GM19467 (cell line): ENCODE measurements at regions not wholly inside any gene's neighbourhood (a gene's known extent, or its start where the extent isn't known, plus 50 kb on each side); places are given as distances from the start of the nearest gene placed in this dataset.
A peak's percentile ranks its signal among the peaks of the same experiment; 100 is the strongest.
"Not testable (repeated sequence)": the region's sequence is repeated elsewhere in the genome, so short reads cannot be mapped to it uniquely, and the experiment has no call there.

ENCODE experiments used
- ATAC-seq: cut with Tn5 transposase; IDR thresholded peaks from one replicate; pipeline ENCODE4 v1.9.1; 2021; ENCODE audit warnings: mild to moderate bottlenecking, moderate library complexity; ENCODE audit not compliant: unreplicated experiment

- ATAC-seq = no peak
Measured at GRCh38 chr2:150371044-150371818, 116.2 kb downstream of the RND3 start.

GRCh38 chr2:150370561-150370960, 116.9 kb downstream of the RND3 start:
- no peak for ATAC-seq

- ATAC-seq = no peak
Measured at GRCh38 chr2:150369862-150370261, 117.6 kb downstream of the RND3 start.

GRCh38 chr2:150358468-150358807, 129.0 kb downstream of the RND3 start:
- ATAC-seq = no peak

- ATAC-seq = peak; percentile 89
Measured at GRCh38 chr2:150357770-150358467, 129.5 kb downstream of the RND3 start.

- ATAC-seq = no peak
Measured at GRCh38 chr2:150355440-150355839, 132.0 kb downstream of the RND3 start.

GRCh38 chr2:150353376-150353775, 134.1 kb downstream of the RND3 start:
- ATAC-seq = no peak

DNA sequence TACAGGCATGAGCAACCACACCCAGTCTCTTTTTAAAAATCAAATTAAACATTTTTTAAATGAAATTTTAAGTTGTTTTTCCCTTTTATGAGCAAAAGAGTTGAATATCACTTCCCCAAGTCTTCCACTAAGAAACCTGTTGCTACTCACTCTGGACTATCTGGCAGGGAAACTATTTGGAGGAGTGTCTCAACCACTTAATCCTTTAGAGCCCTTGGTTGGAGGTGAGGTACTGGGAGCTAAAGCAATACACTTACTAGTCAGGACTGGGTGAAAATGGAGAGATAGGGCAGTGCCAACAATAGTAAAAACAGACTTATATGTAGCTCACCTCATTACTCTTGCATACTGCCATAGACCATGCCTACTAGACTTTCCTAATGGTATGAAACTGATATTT, 135.5 kb downstream of the RND3 start:
- no peak for ATAC-seq

GRCh38 chr2:150350500-150350899, 137.0 kb downstream of the RND3 start:
- no peak for ATAC-seq

GRCh38 chr2:150346806-150347205, 140.7 kb downstream of the RND3 start:
- no peak for ATAC-seq

DNA sequence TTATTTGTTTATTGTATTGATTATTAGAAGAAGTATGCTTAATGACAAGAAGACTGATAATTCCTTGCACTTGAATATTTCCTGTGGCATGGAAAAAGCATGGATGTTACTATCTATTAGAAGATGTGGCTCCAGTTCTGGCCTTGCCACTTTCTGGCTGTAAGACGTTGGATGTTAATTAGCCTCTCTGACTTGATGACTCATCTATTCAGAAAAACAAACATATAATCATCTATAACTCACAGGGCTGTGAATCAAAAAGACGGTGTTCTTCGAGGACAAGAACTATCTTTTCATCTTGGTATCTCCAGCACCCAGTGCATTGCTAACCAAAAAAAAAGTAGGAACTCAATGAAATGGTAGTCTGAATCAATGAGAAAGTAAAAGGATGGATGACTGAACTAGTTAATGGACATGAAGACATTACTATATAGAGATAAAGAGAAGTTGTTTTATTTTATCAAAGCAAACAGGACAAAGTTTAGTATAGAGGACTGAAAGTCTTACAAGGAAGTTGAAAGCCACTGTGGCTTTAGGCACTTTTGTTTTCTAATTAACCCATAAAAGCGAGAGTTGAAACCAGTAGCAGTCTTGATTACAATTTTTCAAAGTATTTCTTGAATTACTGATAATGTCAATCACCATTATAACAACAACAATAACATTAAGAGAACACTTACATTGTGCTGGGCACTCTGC, 145.3 kb downstream of the RND3 start:
- no peak for ATAC-seq

DNA sequence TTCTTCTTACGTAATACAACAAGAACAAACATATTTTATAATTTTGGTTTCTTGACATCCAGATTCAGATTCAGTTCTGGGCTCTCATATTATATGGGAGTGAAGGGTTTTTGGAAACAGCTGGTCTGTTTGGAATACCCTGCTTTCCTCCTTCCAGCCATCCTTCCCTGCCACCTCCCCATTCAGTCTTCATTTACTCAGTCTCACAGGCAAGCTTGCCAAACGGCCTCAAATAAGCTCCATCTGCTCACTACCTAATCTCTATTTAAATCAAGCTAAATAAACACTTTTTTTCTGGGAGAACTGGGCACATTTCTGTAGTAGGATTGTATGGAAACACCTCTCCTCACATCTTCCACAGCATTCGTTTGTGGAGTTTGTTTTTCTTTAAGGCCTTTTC, 147.5 kb downstream of the RND3 start:
- no peak for ATAC-seq

DNA sequence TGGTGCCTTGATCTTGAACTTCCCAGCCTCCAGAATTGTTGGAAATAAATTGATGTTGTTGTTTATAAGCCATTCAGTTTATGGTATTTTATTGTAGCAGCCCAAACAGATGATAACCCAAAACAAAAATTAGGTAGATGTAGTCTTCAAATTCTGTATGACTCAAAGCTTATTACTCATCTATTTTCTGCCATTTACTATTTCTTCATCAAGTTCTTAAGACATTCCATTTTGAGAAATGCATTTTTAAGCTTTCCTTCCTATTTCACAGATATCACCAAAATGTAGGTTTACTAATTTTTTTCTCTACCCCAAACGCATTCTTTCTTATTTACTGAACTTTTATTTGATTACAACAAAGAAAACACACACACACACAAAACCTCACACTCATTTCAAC, 148.2 kb downstream of the RND3 start:
- ATAC-seq = no peak

- ATAC-seq = no peak
Measured at GRCh38 chr2:150335596-150335995, 151.9 kb downstream of the RND3 start.

DNA sequence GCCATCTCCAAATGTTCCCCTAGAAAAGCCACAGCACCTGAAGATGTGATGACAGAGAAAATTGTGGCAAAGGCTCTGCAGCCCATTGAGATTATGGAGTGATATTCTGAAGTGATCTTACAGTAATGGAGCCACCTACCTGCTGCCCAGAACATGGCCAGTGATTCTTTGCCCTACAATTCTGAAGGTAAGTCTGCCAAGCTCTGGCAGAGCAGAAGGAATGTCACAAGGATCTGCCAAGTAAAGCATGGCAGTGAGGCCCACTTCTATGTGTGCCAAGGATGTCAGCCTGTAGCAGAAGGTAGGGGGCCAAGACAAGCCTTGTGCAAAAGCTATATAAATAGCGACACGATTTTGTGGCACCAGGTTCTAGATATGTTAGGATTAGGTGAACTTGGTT, 155.1 kb downstream of the RND3 start:
- ATAC-seq = no peak

- ATAC-seq = no peak
Measured at GRCh38 chr2:150327564-150328489, 159.6 kb downstream of the RND3 start.

DNA sequence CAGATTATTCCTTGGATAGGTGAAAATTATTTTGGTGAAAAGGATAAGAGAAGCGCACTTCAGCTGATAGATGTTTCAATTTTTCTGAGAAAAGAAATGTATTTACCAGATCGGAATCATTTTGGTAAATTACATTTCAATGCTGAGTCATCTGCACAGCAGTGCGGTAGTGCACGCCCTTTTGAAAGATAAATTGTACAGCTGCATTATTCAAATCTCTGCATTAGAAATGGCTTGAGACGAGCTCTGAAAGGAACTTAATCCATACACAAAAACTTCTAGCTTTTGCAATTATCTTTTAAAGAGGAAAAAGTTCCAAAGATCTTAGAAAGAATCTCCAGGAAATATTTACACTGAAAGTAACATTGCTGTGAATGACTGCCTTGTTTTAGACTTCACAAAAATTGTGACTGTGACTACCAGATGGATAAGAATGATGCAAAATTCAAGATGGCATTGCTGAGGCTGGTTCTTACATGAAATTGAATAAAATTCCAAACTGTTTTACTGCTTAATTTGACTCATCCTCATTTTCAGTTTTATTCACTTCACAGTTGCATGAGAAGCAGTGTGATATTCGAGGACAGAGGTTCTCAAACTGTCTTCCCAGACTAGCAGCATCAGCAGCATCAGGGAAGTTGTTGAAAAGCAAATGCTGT, 161.7 kb downstream of the RND3 start:
- ATAC-seq = no peak

DNA sequence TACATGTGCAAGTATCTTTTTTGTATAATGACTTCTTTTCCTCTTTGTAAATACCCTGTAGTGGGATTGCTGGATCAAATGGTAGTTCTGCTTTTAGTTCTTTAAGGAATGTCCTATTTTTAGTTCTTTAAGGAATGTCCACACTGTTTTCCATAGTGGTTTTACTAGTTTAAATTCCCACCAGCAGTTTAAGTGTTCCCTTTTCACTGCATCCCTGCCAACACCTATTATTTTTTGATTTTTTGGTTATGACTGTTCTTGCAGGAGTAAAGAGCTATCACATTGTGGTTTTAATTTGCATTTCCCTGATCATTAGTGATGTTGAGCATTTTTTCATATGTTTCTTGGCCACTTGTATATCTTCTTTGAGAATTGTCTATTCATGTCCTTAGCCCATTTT, 164.4 kb downstream of the RND3 start:
- not testable (repeated sequence) for ATAC-seq

DNA sequence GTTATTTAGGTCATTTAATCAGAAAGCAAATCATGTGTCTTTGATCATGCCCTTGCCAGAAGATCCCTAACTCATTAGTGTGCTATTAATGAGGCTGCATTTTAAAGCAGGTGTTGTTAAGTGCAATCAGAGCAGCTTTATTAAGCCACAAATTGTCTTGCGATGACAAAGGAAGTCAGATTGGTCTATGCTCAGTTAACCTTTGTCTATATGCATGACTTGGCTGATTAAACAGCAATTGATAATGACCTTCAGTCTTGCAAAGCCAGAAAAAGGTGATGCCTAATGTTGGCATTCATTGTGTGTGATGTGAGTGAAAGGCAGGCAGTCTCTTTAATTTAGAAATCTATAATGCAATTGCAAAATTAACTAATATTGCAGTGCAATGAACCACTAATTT, 166.9 kb downstream of the RND3 start:
- ATAC-seq = no peak
